ENCODE measurements at regions not wholly inside any gene's neighbourhood (a gene's known extent, or its start where the extent isn't known, plus 50 kb on each side); places are given as distances from the start of the nearest gene placed in this dataset.

- TF ChIP-seq EZH2 (IDR thresholded peaks at IDR 0.05; ENCODE audit: borderline replicate concordance, low read length) (no peak), CTCF (IDR thresholded peaks at IDR 0.05; ENCODE audit: low read length) (no peak)
Measured at GRCh38 chr10:108443636-108444035, 1279.1 kb upstream of the SORCS1 start.

All from OCI-LY1 (cell line).